8988T (cell line): ENCODE measurements at regions not wholly inside any gene's neighbourhood (a gene's known extent, or its start where the extent isn't known, plus 50 kb on each side); places are given as distances from the start of the nearest gene placed in this dataset.
"Not testable (repeated sequence)": the region's sequence is repeated elsewhere in the genome, so short reads cannot be mapped to it uniquely, and the experiment has no call there.

ENCODE experiments used
- DNase-seq: peaks from one replicate; pipeline ENCODE4 v3.0.0; 2011

DNA sequence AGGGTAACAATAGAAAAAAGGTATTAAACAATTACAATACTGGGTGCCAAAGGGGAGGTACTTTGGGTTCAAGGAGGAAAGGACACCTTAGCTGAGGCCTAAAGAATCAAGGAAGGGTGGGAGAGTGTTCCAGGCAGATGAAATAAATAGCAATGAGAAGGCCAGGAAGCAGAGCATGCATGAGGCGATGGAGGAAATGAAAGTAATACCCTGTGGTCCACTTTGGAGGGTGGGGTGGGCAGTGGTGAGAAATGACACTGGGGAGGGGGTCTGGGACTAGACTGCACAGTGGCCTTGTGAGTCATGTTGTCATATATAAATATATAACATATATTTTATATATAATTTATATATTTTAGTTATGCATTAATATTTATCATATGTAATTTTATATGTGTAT lies 55.9 kb downstream of the BHLHE40 start:
- DNase-seq, result no peak

DNA sequence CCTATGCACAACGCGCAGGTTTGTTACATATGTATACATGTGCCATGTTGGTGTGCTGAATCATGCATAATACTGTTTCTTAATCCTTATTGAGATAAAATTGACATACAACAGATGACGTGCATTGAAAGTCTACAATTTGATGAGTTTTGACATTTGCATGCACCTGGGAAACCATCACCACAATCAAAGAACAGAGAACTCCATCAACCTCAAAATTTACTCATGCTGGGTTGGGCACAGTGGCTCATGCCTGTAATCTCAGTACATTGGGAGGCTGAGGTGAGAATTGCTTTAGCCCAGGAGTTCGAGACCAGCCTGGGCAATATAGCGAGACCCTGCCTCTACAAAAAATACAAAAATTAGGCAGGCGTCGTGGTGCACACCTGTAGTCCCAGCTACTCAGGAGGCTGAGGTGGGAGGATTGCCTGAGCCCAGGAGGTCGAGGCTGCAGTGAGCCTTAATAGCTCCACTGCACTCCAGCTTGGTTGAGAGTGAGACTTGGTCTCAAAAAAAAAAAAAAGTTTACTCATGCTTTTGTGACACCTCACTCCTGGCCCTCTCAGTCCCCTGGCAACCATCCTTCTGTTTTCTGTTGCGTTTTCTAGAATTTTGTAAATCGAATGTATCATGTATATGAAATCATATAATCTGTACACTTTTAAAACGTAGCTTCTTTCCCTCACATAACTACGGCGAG lies 56.6 kb downstream of the BHLHE40 start:
- DNase-seq, result no peak

DNA sequence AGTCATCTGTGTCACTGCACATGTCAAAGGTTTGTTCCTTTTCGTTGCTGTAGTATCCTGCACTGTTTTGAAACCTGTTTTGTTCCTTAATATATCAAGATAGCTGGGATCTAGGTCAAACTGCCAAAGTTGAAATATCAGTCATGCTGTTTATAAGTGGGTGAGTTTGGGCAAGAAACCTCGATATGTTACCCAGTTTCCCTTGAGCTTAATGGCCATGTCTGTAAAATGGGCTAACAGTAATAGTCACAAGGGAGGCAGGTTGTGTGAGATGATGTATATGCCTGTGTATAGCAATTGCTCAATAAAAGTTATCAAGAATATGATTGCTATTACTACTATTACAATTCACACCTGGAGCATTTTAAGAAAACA lies 57.1 kb downstream of the BHLHE40 start:
- no peak for DNase-seq

DNA sequence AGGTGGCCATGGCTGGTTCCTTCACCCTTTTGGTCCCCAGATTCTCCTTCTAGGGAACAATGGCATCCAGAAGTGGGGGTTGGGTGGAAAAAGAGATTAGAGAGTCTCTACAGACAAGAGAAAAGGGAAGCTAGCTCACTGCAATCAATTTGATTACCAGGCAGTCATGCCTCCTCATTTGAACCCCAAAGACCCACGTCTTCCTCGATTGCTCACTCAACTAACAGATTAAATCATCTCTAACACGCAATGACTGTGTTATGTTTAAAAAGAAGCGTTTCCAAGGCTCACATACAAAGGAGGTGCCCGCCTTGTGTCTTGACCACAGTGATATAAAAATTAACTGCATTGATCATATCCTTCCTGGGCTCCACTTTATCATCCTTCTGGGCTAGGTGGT lies 57.6 kb downstream of the BHLHE40 start:
- no peak for DNase-seq

DNA sequence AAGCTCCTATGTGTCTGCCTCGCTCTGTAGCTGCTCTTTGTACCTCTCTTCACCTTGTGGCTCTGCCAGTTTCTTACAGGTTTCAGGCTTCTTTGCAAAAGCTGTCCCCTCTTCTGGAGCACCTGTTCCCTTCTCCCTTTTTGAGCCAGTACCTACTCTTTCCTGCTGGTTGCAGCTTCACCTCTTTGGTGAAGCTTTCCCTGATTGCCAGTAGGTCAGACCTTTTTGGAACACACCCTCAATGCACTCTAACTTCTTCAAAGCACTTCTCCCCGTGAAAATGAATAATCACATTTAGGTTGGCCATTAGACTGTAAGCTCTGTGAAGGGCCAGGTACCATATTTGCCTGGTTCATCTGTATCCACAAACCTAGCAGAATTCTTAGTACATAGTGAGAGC lies 60.3 kb downstream of the BHLHE40 start:
- DNase-seq, result no peak

DNA sequence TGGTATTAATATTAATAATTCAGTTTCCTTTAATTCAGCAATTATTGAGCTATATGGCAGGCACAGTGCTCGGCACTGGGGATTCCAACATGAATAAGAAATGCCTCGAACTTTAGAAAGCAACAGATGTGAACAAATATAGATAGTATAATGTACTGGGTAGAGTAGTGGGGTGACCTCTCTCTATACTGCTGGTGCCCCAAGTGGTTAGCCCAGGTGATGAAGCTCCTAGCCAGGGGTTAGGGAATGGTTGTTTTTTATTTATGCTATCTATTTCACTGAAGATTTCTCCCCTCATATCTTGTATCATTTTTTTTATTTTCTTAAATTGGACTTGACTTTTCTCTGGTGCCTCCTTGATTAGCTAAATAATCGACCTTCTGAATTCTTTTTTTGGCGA lies 62.1 kb downstream of the BHLHE40 start:
- no peak for DNase-seq

DNA sequence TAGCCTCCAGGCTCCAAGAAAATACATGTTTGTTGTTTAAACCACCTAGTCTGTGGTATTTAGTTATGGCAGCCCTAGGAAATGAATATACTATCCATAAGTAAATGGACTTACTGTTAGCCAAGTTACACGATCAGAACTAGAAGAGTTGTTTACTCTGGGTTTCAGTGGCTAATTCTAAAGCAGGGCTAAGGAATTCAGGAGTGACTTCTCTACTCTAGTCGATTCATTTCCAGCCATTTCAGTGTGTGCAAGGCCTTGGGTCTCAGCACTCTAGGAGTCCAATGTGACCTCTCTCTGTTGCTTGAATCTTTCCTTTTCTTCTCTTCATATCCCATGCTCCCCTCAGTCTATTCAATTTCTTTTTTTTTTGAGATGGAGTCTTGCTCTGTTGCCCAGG lies 66.7 kb downstream of the BHLHE40 start:
- DNase-seq, result no peak

DNA sequence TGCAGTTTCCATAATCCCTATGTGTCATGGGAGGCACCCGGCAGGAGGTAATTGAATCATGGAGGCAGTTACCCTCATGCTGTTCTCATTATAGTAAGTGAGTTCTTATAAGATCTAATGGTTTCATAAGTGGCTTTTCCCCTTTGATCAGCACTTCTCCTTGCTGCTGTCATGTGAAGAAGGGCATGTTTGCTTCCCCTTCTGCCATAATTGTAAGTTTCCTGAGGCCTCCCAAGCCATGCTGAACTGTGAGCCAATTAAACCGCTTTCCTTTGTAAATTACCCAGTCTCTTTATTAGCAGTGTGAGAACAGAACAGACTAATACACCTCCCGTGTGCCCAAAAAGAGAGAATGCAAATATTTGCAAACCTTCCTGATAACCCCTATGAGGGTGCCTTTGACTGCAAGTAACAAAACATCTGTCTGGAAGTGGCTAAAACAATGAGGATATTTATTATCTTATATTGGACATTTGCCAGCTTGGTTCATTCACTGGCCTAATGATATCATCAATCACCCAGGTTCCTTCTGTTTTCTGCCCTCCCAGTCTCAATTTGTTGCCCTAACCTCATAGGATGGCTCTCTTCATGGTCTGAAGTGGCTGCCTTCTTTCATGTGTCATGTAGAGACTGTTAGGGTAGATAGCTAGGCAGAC lies 68.7 kb downstream of the BHLHE40 start:
- no peak for DNase-seq

DNA sequence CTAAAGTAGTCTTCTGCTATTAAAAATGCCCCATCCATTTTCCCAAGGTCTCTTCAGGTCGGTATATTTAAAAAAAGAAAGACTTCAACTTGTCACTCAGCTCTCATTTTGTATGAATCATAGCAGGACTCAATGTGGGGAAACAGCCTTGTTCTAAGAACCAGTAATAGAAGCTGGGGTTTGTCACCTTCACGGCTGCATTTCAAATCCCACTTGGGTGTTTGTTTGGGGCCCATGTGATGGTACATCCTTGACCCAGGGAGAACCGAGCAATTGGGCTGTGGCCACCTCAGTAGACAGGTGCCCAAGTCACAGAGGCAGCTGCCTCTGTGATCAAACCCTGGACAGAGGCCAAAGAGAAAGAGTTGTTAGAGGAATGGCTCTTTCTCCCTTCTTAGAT lies 70.3 kb upstream of the ARL8B start:
- no peak for DNase-seq

DNA sequence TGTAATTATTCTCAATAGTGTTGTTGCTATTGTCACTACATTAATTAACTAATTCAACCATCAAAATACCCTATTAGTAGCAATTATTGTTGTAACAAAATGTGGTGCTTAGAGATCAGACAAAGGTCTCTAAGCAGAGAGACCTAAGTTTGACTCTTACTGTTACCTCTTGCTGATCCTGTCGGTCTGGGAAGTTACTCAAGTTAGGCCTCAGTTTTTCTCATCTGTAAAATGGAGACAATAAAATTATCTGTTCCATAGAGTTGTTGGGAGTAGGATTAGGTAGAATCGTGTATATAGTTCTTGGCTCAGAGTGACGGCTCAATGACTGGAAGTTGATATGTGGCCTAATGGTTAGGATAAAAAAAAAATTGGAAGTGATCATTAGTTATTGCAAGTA lies 69.8 kb upstream of the ARL8B start:
- DNase-seq, result no peak

DNA sequence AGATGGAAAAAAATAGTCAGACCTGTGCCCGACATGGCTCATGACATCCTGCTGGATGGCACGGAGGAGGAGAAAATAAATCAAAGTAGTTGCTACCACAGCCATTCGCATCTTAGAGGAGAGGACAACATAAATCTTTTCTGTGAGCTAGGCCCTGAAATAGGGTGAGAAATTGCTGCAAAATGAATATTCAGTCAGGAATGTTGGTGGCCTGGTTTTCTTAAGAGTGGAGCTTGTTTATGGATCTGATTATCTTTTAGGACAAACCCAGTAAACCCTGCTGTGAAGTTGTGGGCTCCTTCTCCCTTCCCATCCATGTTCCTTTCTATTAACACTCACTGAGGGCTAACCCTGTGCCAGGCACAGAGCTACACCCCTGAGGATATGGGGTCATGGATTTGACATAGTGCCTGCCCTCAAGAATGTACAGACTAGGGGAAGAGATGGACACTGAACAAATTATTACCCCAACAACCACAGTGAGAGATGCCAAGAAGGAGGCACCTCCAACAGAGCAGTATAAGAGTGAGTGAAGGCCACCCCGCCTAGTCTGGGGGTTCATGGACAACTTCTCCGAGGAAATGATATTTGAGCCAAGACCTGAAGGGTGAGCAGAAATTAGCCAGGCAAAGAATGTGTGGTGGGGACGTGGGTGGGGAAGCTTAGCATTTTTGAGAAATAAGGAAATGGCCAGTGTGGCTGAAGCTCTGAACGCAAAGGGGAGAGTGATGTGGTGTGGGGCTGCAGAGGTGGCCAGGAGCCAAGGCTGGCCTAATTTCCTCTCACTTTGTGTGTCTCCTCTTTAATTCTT lies 68.9 kb upstream of the ARL8B start:
- no peak for DNase-seq

DNA sequence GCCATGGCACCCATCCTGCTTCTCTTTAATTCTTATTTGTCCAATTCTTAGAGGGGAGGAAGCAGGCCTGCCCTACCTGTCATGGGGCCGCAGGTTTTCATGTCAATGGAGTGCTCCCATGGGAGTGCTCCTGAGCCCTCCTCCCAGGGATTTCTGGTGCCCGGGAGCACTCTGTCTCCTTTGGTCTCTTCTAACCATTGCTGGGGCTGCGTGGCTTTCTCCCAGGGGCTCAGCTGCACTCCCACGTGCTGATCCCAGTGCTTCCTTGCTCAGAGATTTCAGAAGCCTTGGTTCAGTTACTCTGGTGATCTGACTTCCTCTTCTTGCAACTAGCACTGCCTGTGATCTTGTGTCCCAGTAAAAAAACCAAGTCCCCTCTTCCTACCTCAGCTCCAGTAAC lies 68.0 kb upstream of the ARL8B start:
- no peak for DNase-seq

DNA sequence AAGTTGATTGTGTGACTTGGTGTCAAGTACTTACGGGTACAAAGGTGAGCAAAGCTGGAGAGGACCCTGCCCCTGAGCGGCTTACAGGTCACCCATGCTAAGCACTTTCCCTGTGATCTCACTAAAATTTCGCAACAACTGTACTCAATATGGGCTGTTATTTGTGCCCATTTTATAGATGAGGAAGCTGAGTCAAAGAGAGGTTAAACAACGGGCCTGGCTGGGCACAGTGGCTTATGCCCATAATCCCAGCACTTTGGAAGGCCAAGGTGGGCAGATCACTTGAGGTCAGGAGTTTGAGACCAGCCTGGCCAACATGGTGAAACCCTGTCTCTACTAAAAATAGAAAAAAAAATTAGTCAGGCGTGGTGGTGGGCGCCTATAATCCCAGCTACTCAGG lies 67.5 kb upstream of the ARL8B start:
- DNase-seq, result not testable (repeated sequence)

DNA sequence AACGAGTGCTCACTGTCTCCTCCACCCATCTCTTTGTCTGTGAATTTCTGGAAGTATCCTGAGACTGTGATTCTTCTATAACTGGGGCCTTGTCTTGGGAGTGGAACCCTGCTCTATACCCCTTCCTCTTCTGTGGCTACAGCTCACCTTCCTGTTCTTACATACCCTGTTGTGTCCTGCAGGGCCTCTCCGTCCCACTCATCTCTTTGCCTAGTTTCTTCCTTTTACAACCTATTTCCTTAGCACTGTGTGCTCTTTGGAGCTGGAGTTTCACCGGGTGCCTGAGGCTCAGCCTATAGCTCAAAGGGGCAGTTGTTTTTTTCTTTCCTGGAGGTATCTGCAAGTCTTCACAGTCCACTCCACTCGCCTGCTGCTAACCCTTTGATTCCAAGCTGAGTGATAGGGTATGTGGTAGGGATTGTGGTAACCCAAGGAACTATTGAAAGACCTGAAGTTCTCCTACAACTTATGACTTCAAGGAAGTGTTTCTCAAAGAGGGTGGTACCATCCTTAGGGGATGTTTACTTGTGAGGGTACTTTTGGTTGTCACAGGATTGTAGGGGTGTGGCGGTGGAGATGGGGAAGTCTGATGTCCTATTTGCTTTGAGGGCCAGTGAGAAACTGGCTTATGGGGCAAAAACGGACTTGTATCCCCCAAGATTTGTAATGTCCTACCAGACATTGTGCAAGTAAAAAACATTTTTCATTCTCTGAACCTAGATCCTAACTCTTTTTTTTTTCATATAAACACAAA lies 66.6 kb upstream of the ARL8B start:
- DNase-seq, result no peak

DNA sequence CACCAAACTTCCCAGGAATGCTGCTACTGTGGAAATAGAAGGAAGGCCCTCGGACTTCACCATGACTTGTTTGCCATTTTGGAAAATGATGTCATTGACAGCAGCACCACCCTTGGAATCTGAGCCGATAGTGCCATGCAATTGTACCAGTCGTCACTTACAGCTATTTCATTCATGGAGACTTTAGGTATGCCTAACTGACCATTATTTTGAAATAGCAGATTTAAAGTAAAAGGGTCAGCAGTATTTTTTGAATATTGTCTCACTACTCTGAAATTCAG lies 66.0 kb upstream of the ARL8B start:
- no peak for DNase-seq

DNA sequence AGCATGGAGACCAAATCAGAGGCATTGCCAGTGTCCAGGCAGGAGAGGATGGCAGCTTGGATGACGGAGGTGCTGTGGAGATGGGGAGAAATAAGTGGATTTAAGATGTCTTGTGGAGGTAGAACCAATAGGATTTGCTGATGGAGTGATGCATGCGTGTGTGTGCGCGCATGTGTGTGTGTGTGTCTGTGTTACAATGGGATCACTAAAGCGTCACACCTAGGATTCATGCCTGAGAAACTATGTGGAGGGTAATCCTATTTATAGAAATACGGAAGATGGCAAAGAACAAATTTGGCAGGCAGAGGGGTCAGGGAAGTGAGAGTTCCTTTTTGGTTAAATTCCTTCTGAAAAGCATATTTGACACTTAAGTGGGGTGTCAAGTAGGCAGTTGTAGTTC lies 64.8 kb upstream of the ARL8B start:
- DNase-seq, result no peak

DNA sequence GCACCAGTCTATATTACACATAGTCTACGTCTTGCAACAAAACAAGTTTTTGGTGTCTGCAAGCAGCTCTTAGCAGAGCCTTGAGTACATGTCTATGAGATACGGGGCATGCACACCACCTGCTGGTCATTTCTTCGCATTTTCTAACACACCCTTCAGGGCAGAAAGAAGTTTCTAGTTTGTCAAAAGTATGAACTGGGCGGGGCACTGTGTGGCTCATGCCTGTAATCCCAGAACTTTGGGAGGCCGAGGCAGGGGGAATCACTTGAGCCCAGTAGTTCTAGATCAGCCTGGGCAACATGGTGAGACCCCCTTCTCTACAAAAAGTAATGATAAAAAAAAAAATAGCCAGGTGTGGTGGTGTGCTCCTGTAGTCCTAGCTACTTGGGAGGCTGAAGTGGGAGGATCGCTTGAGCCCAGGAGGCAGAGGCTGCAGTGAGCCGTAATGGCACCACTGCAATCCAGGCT lies 64.2 kb upstream of the ARL8B start:
- DNase-seq, result peak; percentile 34

DNA sequence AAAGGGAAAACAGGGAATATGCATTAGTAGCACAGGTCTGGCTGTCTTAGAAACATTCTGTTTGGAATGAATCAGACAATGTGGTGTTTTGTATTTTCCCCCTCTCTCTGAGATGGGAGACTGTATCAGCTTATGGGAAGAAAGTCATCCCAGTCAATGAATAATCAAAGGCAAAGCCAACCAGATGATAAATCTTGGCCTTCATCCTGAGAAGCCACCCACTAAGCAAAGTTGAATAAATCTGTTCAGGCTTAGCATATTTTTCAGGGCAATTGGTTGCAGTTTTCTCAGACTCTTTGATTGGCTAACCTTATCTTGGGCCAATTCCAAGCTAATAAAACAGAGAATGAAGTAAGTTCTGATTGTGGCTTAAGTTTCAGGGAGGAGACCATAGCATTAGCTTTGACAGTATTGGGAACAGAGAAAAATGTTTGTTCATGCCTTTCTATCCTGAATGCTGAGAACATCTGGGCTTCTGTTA lies 63.6 kb upstream of the ARL8B start:
- no peak for DNase-seq

DNA sequence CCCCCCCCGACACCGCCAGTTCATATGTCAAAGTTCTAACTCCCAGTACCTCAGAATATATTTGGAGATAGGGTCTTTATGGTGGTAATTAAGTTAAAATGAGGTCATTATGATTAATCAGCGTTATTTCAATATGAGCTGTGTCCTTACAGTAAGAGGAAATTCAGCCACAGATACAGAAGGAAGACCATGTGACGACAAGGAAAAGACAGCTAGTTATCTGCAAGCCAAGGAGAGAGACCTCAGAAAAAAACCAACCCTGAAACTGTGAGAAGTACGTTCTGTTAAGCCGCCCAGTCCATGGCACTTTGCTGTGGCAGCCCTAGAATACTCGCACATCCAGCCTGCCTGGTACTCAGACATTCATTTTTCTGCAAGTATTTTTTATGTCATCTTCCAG lies 62.3 kb upstream of the ARL8B start:
- DNase-seq, result no peak

DNA sequence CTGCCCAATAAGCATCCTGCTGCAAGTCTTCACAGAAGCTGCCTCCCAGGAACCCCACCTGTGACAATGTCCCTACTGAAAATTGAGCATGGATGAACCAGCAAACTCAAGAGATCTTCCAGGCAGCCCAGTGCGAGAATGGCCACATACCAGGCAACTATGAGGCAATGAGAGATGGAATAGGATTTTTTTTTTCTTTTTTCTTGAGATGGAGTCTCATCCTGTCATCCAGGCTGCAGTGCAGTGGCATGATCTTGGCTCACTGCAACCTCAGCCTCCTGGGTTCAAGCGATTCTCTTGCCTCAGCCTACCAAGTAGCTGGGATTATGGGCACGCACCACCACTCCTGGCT lies 60.9 kb upstream of the ARL8B start:
- DNase-seq, result no peak

DNA sequence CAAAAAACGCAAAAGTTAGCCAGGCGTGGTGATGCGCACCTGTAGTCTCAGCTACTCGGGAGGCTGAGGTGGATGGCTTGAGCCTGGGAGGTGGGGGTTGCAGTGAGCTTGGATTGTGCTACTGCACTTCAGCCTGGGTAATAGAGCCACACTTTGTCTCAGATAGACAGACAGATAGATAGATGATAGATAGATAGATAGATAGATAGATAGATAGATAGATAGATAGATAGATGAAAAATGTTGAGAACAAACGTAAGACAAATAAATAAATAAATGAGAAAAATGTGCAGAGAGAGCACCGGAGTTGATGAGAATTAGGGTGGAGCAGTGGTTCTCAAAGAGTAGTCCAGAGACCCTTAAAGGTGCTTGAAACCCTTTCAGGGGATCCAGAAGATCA lies 58.4 kb upstream of the ARL8B start:
- no peak for DNase-seq

DNA sequence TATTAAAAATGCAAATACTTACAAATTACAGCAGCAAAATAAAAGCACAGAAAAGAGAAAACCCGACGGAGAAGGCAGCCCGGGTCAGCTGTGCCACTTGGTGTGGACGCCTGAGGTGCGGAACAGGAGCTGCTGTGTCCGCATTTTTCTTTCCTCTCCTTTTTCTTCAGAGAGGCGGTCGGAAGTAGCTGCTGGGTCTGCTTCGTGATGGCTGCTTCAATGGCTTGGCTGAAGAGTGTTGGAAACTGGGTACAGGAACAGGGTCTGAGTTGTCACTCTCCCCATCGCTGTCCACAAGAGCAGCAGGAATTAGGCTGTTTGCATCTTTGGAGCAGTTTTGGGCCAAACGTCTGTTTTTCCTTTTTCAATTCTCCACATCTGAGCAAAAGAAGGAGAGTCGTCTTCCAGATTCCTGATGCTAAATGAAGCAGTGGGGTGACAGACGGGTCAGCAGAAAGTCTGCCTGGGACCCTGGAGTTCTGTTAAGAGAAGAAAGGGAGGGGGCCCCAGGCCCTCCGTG lies 53.5 kb upstream of the ARL8B start:
- no peak for DNase-seq

DNA sequence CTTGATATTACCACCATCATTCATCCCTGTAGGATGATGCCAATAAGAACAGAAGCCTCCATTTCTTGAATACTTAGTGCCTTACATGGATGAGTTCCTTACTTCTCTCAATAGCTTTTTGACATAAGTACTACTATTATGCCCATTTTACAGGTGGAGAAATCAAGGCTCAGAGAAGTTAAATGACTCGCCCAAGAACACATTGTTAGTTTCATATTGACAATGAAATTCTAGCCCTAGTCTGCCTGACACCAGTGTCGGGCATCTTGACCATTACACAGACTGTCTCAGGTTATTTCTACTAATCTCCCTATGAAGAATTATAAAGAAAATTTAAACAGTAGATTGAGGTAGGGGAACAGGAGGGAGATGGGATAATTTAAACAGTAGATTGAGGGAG lies 52.5 kb upstream of the ARL8B start:
- no peak for DNase-seq
